Endothelial cell of umbilical vein (primary cell): ENCODE measurements at regions not wholly inside any gene's neighbourhood (a gene's known extent, or its start where the extent isn't known, plus 50 kb on each side); places are given as distances from the start of the nearest gene placed in this dataset.

Source experiments
- BruUV-seq: library from RNA; stranded (reverse); fragments of 400-500 nt; replicated peaks from 2 replicates; lab custom pipeline; 2021; lab: Mats Ljungman, UMichigan
- CTCF ChIA-PET: fragments of 300-600, 350-600 bp; sonication (Branson Sonifier 250); formaldehyde crosslinking; loops from one replicate; lab custom pipeline; 2021; ENCODE audit warnings: antibody characterized with exemption, inconsistent platforms; lab: Charles Lee
- POLR2A ChIA-PET: fragments of 300-600, 350-600 bp; sonication (Branson Sonifier 250); formaldehyde crosslinking; loops from one replicate; lab custom pipeline; 2021; ENCODE audit warnings: antibody characterized with exemption, inconsistent platforms; lab: Charles Lee
- DNase-seq: peaks from one replicate; pipeline ENCODE4 v3.0.0-alpha.2; 2011; ENCODE audit warnings: low read depth, low spot score
- FAIRE-seq: peaks from 2 replicates; lab custom pipeline; 2011; peaks lifted over from hg19 to GRCh38; lab: Jason Lieb, UNC
- H2AFZ ChIP-seq: 2 replicates; pipeline ENCODE4 v1.6.0; 2012; ENCODE audit warnings: low read depth, low read length, control low read depth, inconsistent platforms
- H3K27ac ChIP-seq: 2 replicates; pipeline ENCODE4 v1.5.1; 2011; ENCODE audit warnings: low read depth, mild to moderate bottlenecking, control low read depth, low read length, moderate library complexity; ENCODE audit not compliant: insufficient read depth
- H3K27me3 ChIP-seq, 2 experiments: 2 replicates each; pipeline versions ENCODE4 v1.6.0 to v1.6.1; 2011; ENCODE audit warnings: low read length in 2 of 2, mixed read lengths in 1 of 2; ENCODE audit not compliant: control insufficient read depth in 2 of 2, insufficient read depth in 2 of 2
- H3K36me3 ChIP-seq, 2 experiments: 2 replicates in 1 of 2; 3 replicates in 1 of 2; pipeline ENCODE4 v1.5.1; 2011; ENCODE audit warnings: low read length in 2 of 2, mild to moderate bottlenecking in 1 of 2, moderate library complexity in 1 of 2; ENCODE audit not compliant: control insufficient read depth in 2 of 2, insufficient read depth in 2 of 2; ENCODE audit errors: extremely low read depth in 1 of 2
- H3K4me1 ChIP-seq: 3 replicates; pipeline ENCODE4 v1.5.1; 2011; ENCODE audit warnings: mild to moderate bottlenecking, low read length; ENCODE audit not compliant: control insufficient read depth, insufficient read depth; ENCODE audit errors: extremely low read depth
- H3K4me2 ChIP-seq: 2 replicates; pipeline ENCODE4 v1.6.1; 2011; ENCODE audit warnings: low read length, control low read depth, mixed read lengths; ENCODE audit not compliant: insufficient read depth
- H3K4me3 ChIP-seq, 3 experiments: fragments of 200-600 bp in 1 of 3; sonication (generic), shearing (Covaris generic) in 1 of 3; replicated peaks in 1 of 3; 2 replicates each; pipeline ENCODE4 v1.5.1; 2011 to 2016; ENCODE audit warnings: control low read depth in 3 of 3, low read length in 3 of 3, mild to moderate bottlenecking in 2 of 3, inconsistent platforms in 1 of 3, low read depth in 1 of 3, moderate library complexity in 1 of 3; ENCODE audit not compliant: insufficient read depth in 1 of 3
- H3K79me2 ChIP-seq: 2 replicates; pipeline ENCODE4 v1.6.0; 2012; ENCODE audit warnings: low read length, inconsistent platforms; ENCODE audit not compliant: control insufficient read depth, insufficient read depth
- H3K9ac ChIP-seq: replicated peaks from 2 replicates; pipeline ENCODE3; 2011; ENCODE audit warnings: low read length, control low read depth; ENCODE audit not compliant: insufficient read depth; ENCODE audit errors: extremely low read depth
- H3K9me1 ChIP-seq: replicated peaks from 3 replicates; pipeline ENCODE4 v1.6.0; 2011; ENCODE audit warnings: mild to moderate bottlenecking, low read length; ENCODE audit not compliant: control insufficient read depth, insufficient read depth; ENCODE audit errors: extremely low read depth
- H3K9me3 ChIP-seq: replicated peaks from 2 replicates; pipeline ENCODE4 v1.5.1; 2012; ENCODE audit warnings: low read length, inconsistent platforms; ENCODE audit not compliant: control insufficient read depth, insufficient read depth
- H4K20me1 ChIP-seq: replicated peaks from 2 replicates; pipeline ENCODE3; 2011; ENCODE audit warnings: mild to moderate bottlenecking, low read length; ENCODE audit not compliant: control insufficient read depth, insufficient read depth; ENCODE audit errors: extremely low read depth
- CTCF ChIP-seq, 2 donors: IDR thresholded peaks; 1 replicate in 1 of 2; 2 replicates in 1 of 2; pipeline ENCODE4 v1.5.1; 2011; ENCODE audit warnings: low read length in 2 of 2, mild to moderate bottlenecking in 2 of 2, moderate library complexity in 2 of 2, control low read depth in 1 of 2, inconsistent platforms in 1 of 2, low read depth in 1 of 2; ENCODE audit not compliant: insufficient read depth in 1 of 2; ENCODE audit errors: extremely low read depth in 1 of 2
- EZH2 ChIP-seq: IDR thresholded peaks from 2 replicates; pipeline ENCODE4 v1.6.1; 2012; ENCODE audit warnings: borderline replicate concordance, low read depth, mild to moderate bottlenecking, moderate library complexity, low read length, inconsistent platforms; ENCODE audit not compliant: severe bottlenecking
- FOS ChIP-seq: IDR thresholded peaks from 2 replicates; pipeline ENCODE4 v1.6.1; 2011; ENCODE audit warnings: mild to moderate bottlenecking, low read length, moderate library complexity, borderline replicate concordance; ENCODE audit not compliant: insufficient read depth
- GATA2 ChIP-seq: IDR thresholded peaks from 2 replicates; pipeline ENCODE4 v1.7.0; 2011; ENCODE audit warnings: low read depth, mild to moderate bottlenecking, moderate library complexity, mixed read lengths, low read length; ENCODE audit not compliant: insufficient read length, insufficient read depth
- JUN ChIP-seq: IDR thresholded peaks from 2 replicates; pipeline ENCODE4 v1.6.1; 2011; ENCODE audit warnings: borderline replicate concordance, low read depth; ENCODE audit not compliant: insufficient read length, insufficient read depth
- MAX ChIP-seq: IDR thresholded peaks from 2 replicates; pipeline ENCODE4 v1.6.1; 2011; ENCODE audit not compliant: insufficient read depth, insufficient read length
- MYC ChIP-seq: IDR thresholded peaks from one replicate; pipeline ENCODE4 v1.6.1; 2011; ENCODE audit warnings: mild to moderate bottlenecking, low read depth, low read length
- POLR2A ChIP-seq: IDR thresholded peaks from 2 replicates; pipeline ENCODE4 v1.6.1; 2012; ENCODE audit warnings: low read depth, mild to moderate bottlenecking, control low read depth, low read length
- POLR2AphosphoS5 ChIP-seq: IDR thresholded peaks from 2 replicates; pipeline ENCODE4 v1.6.1; 2012; ENCODE audit warnings: low read depth, mild to moderate bottlenecking, control low read depth, low read length, moderate library complexity; ENCODE audit not compliant: insufficient read depth
- dilution Hi-C: fragments of 300-500 bp; cut with MboI; formaldehyde crosslinking; loops from one replicate; pipeline ENCODE4 v1.15.0; 2019; ENCODE audit warnings: low sequenced_read_pairs; ENCODE audit not compliant: extremely low pct_ligation_motif_present
- intact Hi-C: fragments of 100-400 bp; cut with micrococcal nuclease; formaldehyde crosslinking; loops from one replicate; pipeline ENCODE4 v1.10.0; 2022

- no peaks in the 10 kb centered on the region for H3K9me3 ChIP-seq
- no peaks in the 10 kb centered on the region for H3K4me1 ChIP-seq
- intact Hi-C loops = no loop called here
- no peak overlapping the region for H2AFZ ChIP-seq
- no peak overlapping the region for H3K4me3 ChIP-seq
- ChIA-PET POLR2A (no interaction called here), CTCF (no interaction called here)
- H3K9ac ChIP-seq = no peak overlapping the region
- DNase-seq (no peak), FAIRE-seq (no peak)
- no peaks in the 10 kb centered on the region for H3K79me2 ChIP-seq
- H3K36me3 ChIP-seq = no peaks in the 10 kb centered on the region
- TF ChIP-seq JUN (no peak), POLR2A (no peak), FOS (no peak), MYC (no peak), CTCF (IDR thresholded peaks at IDR 0.05; ENCODE audit: extremely low read depth in 1 of 2, insufficient read depth in 1 of 2, low read depth in 1 of 2, low read length in 2 of 2) (no peak), GATA2 (no peak), EZH2 (no peak), MAX (no peak), POLR2AphosphoS5 (no peak)
- no TSS peak for BruUV-seq
- no peak overlapping the region for H3K27ac ChIP-seq
- no peaks in the 10 kb centered on the region for H4K20me1 ChIP-seq
- no peaks in the 10 kb centered on the region for H3K27me3 ChIP-seq
- dilution Hi-C loops = no loop called here
- no peak overlapping the region for H3K4me2 ChIP-seq
- no peaks in the 10 kb centered on the region for H3K9me1 ChIP-seq
These were observed 154.8 kb upstream of the DAB1 start for GRCh38 chr1:57578680-57579079.
